Upper lobe of left lung (tissue), 4 donors: ENCODE measurements at regions not wholly inside any gene's neighbourhood (a gene's known extent, or its start where the extent isn't known, plus 50 kb on each side); places are given as distances from the start of the nearest gene placed in this dataset.

Experiments used
- CTCF ChIP-seq, 6 experiments: fragments of 450-650 bp in 4 of 6; fragments of 200-600 bp in 2 of 6; sonication (generic) in 2 of 6; IDR thresholded peaks; one replicate each; pipeline ENCODE4 v1.5.1; 2016 to 2019; ENCODE audit warnings: antibody characterized with exemption in 6 of 6
- POLR2A ChIP-seq, 4 donors: fragments of 450-650 bp; IDR thresholded peaks; one replicate each; pipeline ENCODE4 v1.5.1; 2016 to 2017; ENCODE audit warnings: antibody characterized with exemption in 4 of 4, mild to moderate bottlenecking in 2 of 4

- TF ChIP-seq CTCF (IDR thresholded peaks at IDR 0.05) (no peak), POLR2A (IDR thresholded peaks at IDR 0.05) (no peak)
Observed at GRCh38 chr2:22810602-22811001, 574.4 kb upstream of the KLHL29 start.
